SK-N-SH (cell line): ENCODE measurements at regions not wholly inside any gene's neighbourhood (a gene's known extent, or its start where the extent isn't known, plus 50 kb on each side); places are given as distances from the start of the nearest gene placed in this dataset.

Experiments
- CTCF ChIA-PET: fragments of 300-600, 350-600 bp; formaldehyde crosslinking; extraction: SDS; loops from one replicate; lab custom pipeline; 2021; lab: Yijun Ruan, JAX
- POLR2A ChIA-PET: fragments of 350-600 bp; sonication (Branson Sonifier 250); formaldehyde crosslinking; extraction: SDS; loops from one replicate; lab custom pipeline; 2020; ENCODE audit warnings: antibody characterized with exemption, inconsistent platforms; lab: Yijun Ruan, JAX
- DNase-seq: peaks from one replicate; pipeline ENCODE4 v3.0.0; 2012
- H2AFZ ChIP-seq: fragments of 200-600 bp; sonication (generic); 2 replicates; pipeline ENCODE4 v1.8.1; 2016; ENCODE audit warnings: antibody characterized with exemption, mild to moderate bottlenecking, low read depth
- H3F3A ChIP-seq: fragments of 200-600 bp; sonication (generic); replicated peaks from 2 replicates; pipeline ENCODE3; 2016; ENCODE audit warnings: antibody characterized with exemption, mild to moderate bottlenecking; ENCODE audit not compliant: insufficient read depth
- H3K27ac ChIP-seq, 2 experiments: fragments of 200-500 bp in 1 of 2; fragments of 200-600 bp in 1 of 2; sonication (Bioruptor generic) in 1 of 2; sonication (generic), shearing (Covaris generic) in 1 of 2; 2 replicates each; pipeline versions ENCODE4 v1.5.1 to v1.6.1; 2014 to 2016; ENCODE audit warnings: low read depth in 2 of 2, inconsistent platforms in 1 of 2, low read length in 1 of 2, mild to moderate bottlenecking in 1 of 2, mixed read lengths in 1 of 2
- H3K27me3 ChIP-seq: fragments of 200-600 bp; sonication (generic), shearing (Covaris generic); 2 replicates; pipeline ENCODE4 v1.6.1; 2016; ENCODE audit warnings: mixed run types; ENCODE audit not compliant: insufficient read depth
- H3K36me3 ChIP-seq, 2 experiments: fragments of 200-500 bp in 1 of 2; fragments of 200-600 bp in 1 of 2; sonication (Bioruptor generic) in 1 of 2; sonication (generic) in 1 of 2; replicated peaks in 1 of 2; 2 replicates each; pipeline versions ENCODE3 to v1.5.1; 2014 to 2016; ENCODE audit warnings: low read length in 1 of 2, mild to moderate bottlenecking in 1 of 2; ENCODE audit not compliant: insufficient read depth in 2 of 2, control insufficient read depth in 1 of 2
- H3K4me1 ChIP-seq, 2 experiments: fragments of 200-500 bp in 1 of 2; fragments of 200-600 bp in 1 of 2; sonication (Bioruptor generic) in 1 of 2; sonication (generic), shearing (Covaris generic) in 1 of 2; 2 replicates each; pipeline versions ENCODE4 v1.5.1 to v1.6.1; 2014 to 2016; ENCODE audit warnings: low read depth in 1 of 2, low read length in 1 of 2, mixed run types in 1 of 2; ENCODE audit not compliant: insufficient read depth in 2 of 2, control insufficient read depth in 1 of 2
- H3K4me2 ChIP-seq: fragments of 200-600 bp; sonication (generic), shearing (Covaris generic); 2 replicates; pipeline ENCODE4 v1.6.1; 2017; ENCODE audit warnings: mixed run types
- H3K4me3 ChIP-seq, 2 experiments: fragments of 200-500 bp in 1 of 2; fragments of 200-600 bp in 1 of 2; sonication (Bioruptor generic) in 1 of 2; sonication (generic), shearing (Covaris generic) in 1 of 2; 2 replicates each; pipeline versions ENCODE4 v1.5.1 to v1.8.1; 2014 to 2016; ENCODE audit warnings: low read depth in 2 of 2, inconsistent platforms in 1 of 2, low read length in 1 of 2, mild to moderate bottlenecking in 1 of 2, mixed read lengths in 1 of 2, moderate library complexity in 1 of 2
- H3K79me2 ChIP-seq: fragments of 200-600 bp; sonication (generic); 2 replicates; pipeline ENCODE4 v1.8.1; 2017; ENCODE audit warnings: mild to moderate bottlenecking; ENCODE audit not compliant: insufficient read depth
- H3K9ac ChIP-seq: fragments of 200-600 bp; sonication (generic); 2 replicates; pipeline ENCODE4 v1.6.1; 2017; ENCODE audit warnings: mixed run types
- H3K9me2 ChIP-seq: fragments of 200-600 bp; sonication (generic); 2 replicates; pipeline ENCODE4 v1.6.1; 2017; ENCODE audit warnings: mixed run types
- H3K9me3 ChIP-seq: fragments of 200-600 bp; sonication (generic); 2 replicates; pipeline ENCODE4 v1.6.1; 2017; ENCODE audit warnings: mixed run types, mild to moderate bottlenecking, moderate library complexity
- H4K20me1 ChIP-seq: fragments of 200-600 bp; sonication (generic); 2 replicates; pipeline ENCODE4 v1.6.1; 2017; ENCODE audit warnings: mild to moderate bottlenecking, mixed run types; ENCODE audit not compliant: insufficient read depth
- ELF1 ChIP-seq: IDR thresholded peaks from 2 replicates; pipeline ENCODE4 v1.4.0; 2012
- FOSL2 ChIP-seq: IDR thresholded peaks from 2 replicates; pipeline ENCODE4 v1.4.0; 2012; ENCODE audit warnings: low read depth, mild to moderate bottlenecking, moderate library complexity, borderline replicate concordance
- FOXM1 ChIP-seq: IDR thresholded peaks from 2 replicates; pipeline ENCODE4 v1.4.0; 2012; ENCODE audit warnings: low read depth, mild to moderate bottlenecking
- GABPA ChIP-seq: IDR thresholded peaks from 2 replicates; pipeline ENCODE4 v1.4.0; 2012; ENCODE audit warnings: low read depth, mild to moderate bottlenecking
- MXI1 ChIP-seq: IDR thresholded peaks from 2 replicates; pipeline ENCODE4 v1.6.1; 2012; ENCODE audit warnings: mild to moderate bottlenecking, low read depth, low read length, improper control_type of control experiment
- NFIC ChIP-seq: IDR thresholded peaks from 2 replicates; pipeline ENCODE4 v1.4.0; 2012; ENCODE audit warnings: borderline replicate concordance
- NRF1 ChIP-seq: IDR thresholded peaks from 2 replicates; pipeline ENCODE4 v1.6.1; 2012; ENCODE audit warnings: low read depth, mild to moderate bottlenecking, low read length
- RAD21 ChIP-seq: IDR thresholded peaks from 2 replicates; pipeline ENCODE4 v1.6.1; 2012; ENCODE audit warnings: mild to moderate bottlenecking, low read length
- RCOR1 ChIP-seq: fragments of 150-350 bp; IDR thresholded peaks from 2 replicates; pipeline ENCODE4 v1.6.1; 2017; ENCODE audit warnings: antibody characterized with exemption, low read length
- RXRA ChIP-seq: IDR thresholded peaks from 2 replicates; pipeline ENCODE4 v1.4.0; 2012; ENCODE audit warnings: low read depth, mild to moderate bottlenecking, borderline replicate concordance
- SIN3A ChIP-seq: IDR thresholded peaks from 2 replicates; pipeline ENCODE4 v1.6.1; 2012; ENCODE audit warnings: low read depth, mild to moderate bottlenecking, low read length, moderate library complexity, borderline replicate concordance
- TAF1 ChIP-seq: IDR thresholded peaks from 2 replicates; pipeline ENCODE4 v1.6.1; 2012; ENCODE audit warnings: low read depth, mild to moderate bottlenecking, low read length, moderate library complexity, borderline replicate concordance
- TCF12 ChIP-seq: IDR thresholded peaks from 2 replicates; pipeline ENCODE4 v1.4.0; 2012
- TEAD4 ChIP-seq: IDR thresholded peaks from 2 replicates; pipeline ENCODE4 v1.4.0; 2012; ENCODE audit warnings: mild to moderate bottlenecking, borderline replicate concordance; ENCODE audit not compliant: insufficient read depth
- WGBS: methylation state at CpG from one replicate; pipeline ENCODE4 v1.1.6; 2017; ENCODE audit warnings: low lambda C conversion rate; 5-methylcytosine and 5-hydroxymethylcytosine counted together
- TF ChIP-seq, protein P1 (sequence below): IDR thresholded peaks from 2 replicates; pipeline ENCODE4 v1.4.0; 2012; ENCODE audit warnings: low read depth, borderline replicate concordance
- TF ChIP-seq, protein P2 (sequence below): IDR thresholded peaks from 2 replicates; pipeline ENCODE4 v1.6.1; 2012; ENCODE audit warnings: mild to moderate bottlenecking, low read depth, low read length, moderate library complexity
- TF ChIP-seq, protein P3 (sequence below): IDR thresholded peaks from 2 replicates; pipeline ENCODE4; 2012
- TF ChIP-seq, protein P4 (sequence below): IDR thresholded peaks from 2 replicates; pipeline ENCODE4 v1.4.0; 2012; ENCODE audit warnings: low read depth, borderline replicate concordance

DNA sequence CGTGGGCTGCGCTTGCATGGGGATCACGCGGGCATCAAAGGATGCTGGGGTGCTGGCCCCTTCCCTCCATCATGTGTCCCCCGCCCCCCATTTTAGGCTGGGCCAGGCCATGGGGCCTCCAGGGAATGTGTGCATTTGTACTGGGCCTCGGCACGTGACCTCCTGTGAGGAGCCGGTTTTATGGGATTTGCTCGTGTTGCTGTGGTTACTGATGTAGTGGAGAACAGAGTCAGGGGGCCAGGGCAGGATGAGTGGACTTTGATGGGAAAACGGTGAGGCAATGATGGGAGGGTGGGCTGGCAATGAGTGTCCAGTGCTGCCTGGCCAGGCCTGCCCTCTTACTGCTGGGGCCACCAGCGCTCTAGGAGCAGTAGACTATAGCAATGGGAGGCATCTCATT, 257.7 kb downstream of the LOXHD1 start:
- Histone ChIP-seq H3K36me3 (no peaks in the 10 kb centered on the region), H3K27me3 (no peaks in the 10 kb centered on the region), H3K9me3 (no peaks in the 10 kb centered on the region), H2AFZ (no peak overlapping the region), H3K27ac (no peak overlapping the region), H3K4me1 (peaks cover 0 to 24% of the 10 kb centered on the region in 2 experiments; a peak in 1 of 4 replicates), H3K9me2 (no peaks in the 10 kb centered on the region), H4K20me1 (no peaks in the 10 kb centered on the region), H3K4me3 (no peak overlapping the region)
- no peak for DNase-seq
- POLR2A ChIA-PET = no interaction called here
- TF ChIP-seq TCF12 (no peak), NRF1 (no peak), TAF1 (no peak), RAD21 (no peak), FOSL2 (no peak), TEAD4 (no peak), MXI1 (no peak), ELF1 (no peak), RXRA (no peak), NFIC (no peak), SIN3A (no peak), FOXM1 (no peak), RCOR1 (no peak), GABPA (no peak)
- TF ChIP-seq, protein P1, sequence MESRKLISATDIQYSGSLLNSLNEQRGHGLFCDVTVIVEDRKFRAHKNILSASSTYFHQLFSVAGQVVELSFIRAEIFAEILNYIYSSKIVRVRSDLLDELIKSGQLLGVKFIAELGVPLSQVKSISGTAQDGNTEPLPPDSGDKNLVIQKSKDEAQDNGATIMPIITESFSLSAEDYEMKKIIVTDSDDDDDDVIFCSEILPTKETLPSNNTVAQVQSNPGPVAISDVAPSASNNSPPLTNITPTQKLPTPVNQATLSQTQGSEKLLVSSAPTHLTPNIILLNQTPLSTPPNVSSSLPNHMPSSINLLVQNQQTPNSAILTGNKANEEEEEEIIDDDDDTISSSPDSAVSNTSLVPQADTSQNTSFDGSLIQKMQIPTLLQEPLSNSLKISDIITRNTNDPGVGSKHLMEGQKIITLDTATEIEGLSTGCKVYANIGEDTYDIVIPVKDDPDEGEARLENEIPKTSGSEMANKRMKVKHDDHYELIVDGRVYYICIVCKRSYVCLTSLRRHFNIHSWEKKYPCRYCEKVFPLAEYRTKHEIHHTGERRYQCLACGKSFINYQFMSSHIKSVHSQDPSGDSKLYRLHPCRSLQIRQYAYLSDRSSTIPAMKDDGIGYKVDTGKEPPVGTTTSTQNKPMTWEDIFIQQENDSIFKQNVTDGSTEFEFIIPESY = no peak
- TF ChIP-seq, protein P2, sequence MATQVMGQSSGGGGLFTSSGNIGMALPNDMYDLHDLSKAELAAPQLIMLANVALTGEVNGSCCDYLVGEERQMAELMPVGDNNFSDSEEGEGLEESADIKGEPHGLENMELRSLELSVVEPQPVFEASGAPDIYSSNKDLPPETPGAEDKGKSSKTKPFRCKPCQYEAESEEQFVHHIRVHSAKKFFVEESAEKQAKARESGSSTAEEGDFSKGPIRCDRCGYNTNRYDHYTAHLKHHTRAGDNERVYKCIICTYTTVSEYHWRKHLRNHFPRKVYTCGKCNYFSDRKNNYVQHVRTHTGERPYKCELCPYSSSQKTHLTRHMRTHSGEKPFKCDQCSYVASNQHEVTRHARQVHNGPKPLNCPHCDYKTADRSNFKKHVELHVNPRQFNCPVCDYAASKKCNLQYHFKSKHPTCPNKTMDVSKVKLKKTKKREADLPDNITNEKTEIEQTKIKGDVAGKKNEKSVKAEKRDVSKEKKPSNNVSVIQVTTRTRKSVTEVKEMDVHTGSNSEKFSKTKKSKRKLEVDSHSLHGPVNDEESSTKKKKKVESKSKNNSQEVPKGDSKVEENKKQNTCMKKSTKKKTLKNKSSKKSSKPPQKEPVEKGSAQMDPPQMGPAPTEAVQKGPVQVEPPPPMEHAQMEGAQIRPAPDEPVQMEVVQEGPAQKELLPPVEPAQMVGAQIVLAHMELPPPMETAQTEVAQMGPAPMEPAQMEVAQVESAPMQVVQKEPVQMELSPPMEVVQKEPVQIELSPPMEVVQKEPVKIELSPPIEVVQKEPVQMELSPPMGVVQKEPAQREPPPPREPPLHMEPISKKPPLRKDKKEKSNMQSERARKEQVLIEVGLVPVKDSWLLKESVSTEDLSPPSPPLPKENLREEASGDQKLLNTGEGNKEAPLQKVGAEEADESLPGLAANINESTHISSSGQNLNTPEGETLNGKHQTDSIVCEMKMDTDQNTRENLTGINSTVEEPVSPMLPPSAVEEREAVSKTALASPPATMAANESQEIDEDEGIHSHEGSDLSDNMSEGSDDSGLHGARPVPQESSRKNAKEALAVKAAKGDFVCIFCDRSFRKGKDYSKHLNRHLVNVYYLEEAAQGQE = no peak
- TF ChIP-seq, protein P3, sequence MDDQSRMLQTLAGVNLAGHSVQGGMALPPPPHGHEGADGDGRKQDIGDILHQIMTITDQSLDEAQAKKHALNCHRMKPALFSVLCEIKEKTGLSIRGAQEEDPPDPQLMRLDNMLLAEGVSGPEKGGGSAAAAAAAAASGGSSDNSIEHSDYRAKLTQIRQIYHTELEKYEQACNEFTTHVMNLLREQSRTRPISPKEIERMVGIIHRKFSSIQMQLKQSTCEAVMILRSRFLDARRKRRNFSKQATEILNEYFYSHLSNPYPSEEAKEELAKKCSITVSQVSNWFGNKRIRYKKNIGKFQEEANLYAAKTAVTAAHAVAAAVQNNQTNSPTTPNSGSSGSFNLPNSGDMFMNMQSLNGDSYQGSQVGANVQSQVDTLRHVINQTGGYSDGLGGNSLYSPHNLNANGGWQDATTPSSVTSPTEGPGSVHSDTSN = no peak
- TF ChIP-seq, protein P4, sequence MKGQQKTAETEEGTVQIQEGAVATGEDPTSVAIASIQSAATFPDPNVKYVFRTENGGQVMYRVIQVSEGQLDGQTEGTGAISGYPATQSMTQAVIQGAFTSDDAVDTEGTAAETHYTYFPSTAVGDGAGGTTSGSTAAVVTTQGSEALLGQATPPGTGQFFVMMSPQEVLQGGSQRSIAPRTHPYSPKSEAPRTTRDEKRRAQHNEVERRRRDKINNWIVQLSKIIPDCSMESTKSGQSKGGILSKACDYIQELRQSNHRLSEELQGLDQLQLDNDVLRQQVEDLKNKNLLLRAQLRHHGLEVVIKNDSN = no peak
- TF ChIP-seq, all 33 proteins: peak for 0
- H3F3A ChIP-seq = no peaks in the 10 kb centered on the region
- 78% methylated on average over 3 of the region's 11 CpGs for WGBS
- H3K9ac ChIP-seq = no peak overlapping the region
- CTCF ChIA-PET = interaction anchor here (1.3 kb wide), 1 partner anchor 11 kb away, joined by 3 read pairs; no protein-coding TSS in a partner anchor
- no peak overlapping the region for H3K4me2 ChIP-seq
- H3K79me2 ChIP-seq = no peaks in the 10 kb centered on the region
